GM23248 (cell line): ENCODE measurements at regions not wholly inside any gene's neighbourhood (a gene's known extent, or its start where the extent isn't known, plus 50 kb on each side); places are given as distances from the start of the nearest gene placed in this dataset.

Experiments used
- EZH2 ChIP-seq: fragments of 200-600 bp; sonication (generic); IDR thresholded peaks from 2 replicates; pipeline ENCODE4 v1.6.1; 2018; ENCODE audit warnings: antibody characterized with exemption, mild to moderate bottlenecking; ENCODE audit not compliant: insufficient read depth, poor library complexity, severe bottlenecking
- EZH2phosphoT487 ChIP-seq: fragments of 200-600 bp; sonication (generic); IDR thresholded peaks from 2 replicates; pipeline ENCODE4 v1.6.1; 2018; ENCODE audit warnings: antibody characterized with exemption, moderate library complexity, mild to moderate bottlenecking, low read depth; ENCODE audit not compliant: insufficient read depth

GRCh38 chr3:22907796-22908195 lies 295.3 kb upstream of the UBE2E2 start:
- no peak for TF ChIP-seq EZH2
- TF ChIP-seq EZH2phosphoT487, result no peak
